G401 (cell line): ENCODE measurements at regions not wholly inside any gene's neighbourhood (a gene's known extent, or its start where the extent isn't known, plus 50 kb on each side); places are given as distances from the start of the nearest gene placed in this dataset.

Experiments
- DNase-seq: peaks from one replicate; pipeline ENCODE4 v3.0.0-alpha.2; 2015; ENCODE audit warnings: low spot score
- in situ Hi-C: cut with HindIII; loops from 2 replicates; pipeline ENCODE4 v1.10.0; 2016; ENCODE audit warnings: low sequenced_read_pairs, mixed read lengths

- DNase-seq: no peak
- in situ Hi-C loops: no loop called here
These were observed 50.5 kb upstream of the ADGRG2 start for GRCh38 chrX:19172741-19173140.

- DNase-seq: no peak
- in situ Hi-C loops: no loop called here
These were observed 52.2 kb upstream of the ADGRG2 start for GRCh38 chrX:19174401-19175025.

- no peak for DNase-seq
- in situ Hi-C loops: no loop called here
These were observed 54.8 kb upstream of the ADGRG2 start for GRCh38 chrX:19176901-19177630.

- in situ Hi-C loops: no loop called here
- DNase-seq: peak; percentile 0
These were observed 55.5 kb upstream of the ADGRG2 start for GRCh38 chrX:19177721-19178120.

- in situ Hi-C loops: no loop called here
- no peak for DNase-seq
These were observed 56.1 kb upstream of the ADGRG2 start for GRCh38 chrX:19178402-19178801.

GRCh38 chrX:19179389-19179788, 57.1 kb upstream of the ADGRG2 start:
- no peak for DNase-seq

GRCh38 chrX:19181345-19181744, 59.1 kb upstream of the ADGRG2 start:
- in situ Hi-C loops: no loop called here
- DNase-seq: no peak

More at GRCh38 chrX:19179389-19179788, 57.1 kb upstream of the ADGRG2 start:
- in situ Hi-C loops: no loop called here

- in situ Hi-C loops: no loop called here
- DNase-seq: no peak
These were observed 60.5 kb upstream of the ADGRG2 start for GRCh38 chrX:19182785-19183184.

- no peak for DNase-seq
- in situ Hi-C loops: no loop called here
These were observed 61.7 kb upstream of the ADGRG2 start for GRCh38 chrX:19183761-19184477.

GRCh38 chrX:19188566-19188965, 66.3 kb upstream of the ADGRG2 start:
- no peak for DNase-seq
- in situ Hi-C loops: no loop called here

- in situ Hi-C loops: no loop called here
- DNase-seq: no peak
These were observed 68.6 kb upstream of the ADGRG2 start for GRCh38 chrX:19190902-19191301.

GRCh38 chrX:19193565-19193964, 71.3 kb upstream of the ADGRG2 start:
- in situ Hi-C loops: no loop called here
- no peak for DNase-seq

- no peak for DNase-seq
- in situ Hi-C loops: no loop called here
These were observed 72.3 kb upstream of the ADGRG2 start for GRCh38 chrX:19194285-19195242.

- in situ Hi-C loops: no loop called here
- no peak for DNase-seq
These were observed 73.0 kb upstream of the ADGRG2 start for GRCh38 chrX:19195243-19195610.

GRCh38 chrX:19198473-19198872, 76.2 kb upstream of the ADGRG2 start:
- DNase-seq: no peak
- in situ Hi-C loops: no loop called here

GRCh38 chrX:19202171-19202570, 79.9 kb upstream of the ADGRG2 start:
- in situ Hi-C loops: no loop called here
- DNase-seq: no peak

GRCh38 chrX:19204636-19205035, 82.4 kb upstream of the ADGRG2 start:
- no peak for DNase-seq
- in situ Hi-C loops: no loop called here

GRCh38 chrX:19212037-19212436, 89.8 kb upstream of the ADGRG2 start:
- in situ Hi-C loops: no loop called here
- no peak for DNase-seq

GRCh38 chrX:19213610-19214152, 91.4 kb upstream of the ADGRG2 start:
- DNase-seq: no peak
- in situ Hi-C loops: no loop called here
